DOHH2 (cell line): ENCODE measurements at regions not wholly inside any gene's neighbourhood (a gene's known extent, or its start where the extent isn't known, plus 50 kb on each side); places are given as distances from the start of the nearest gene placed in this dataset.

Experiments used
- H3F3A ChIP-seq: fragments of 200-600 bp; sonication (generic), shearing (Covaris generic); 2 replicates; pipeline ENCODE4 v1.6.0; 2016; ENCODE audit warnings: antibody characterized with exemption, mild to moderate bottlenecking; ENCODE audit not compliant: control insufficient read depth, insufficient read depth
- H3K27ac ChIP-seq: fragments of 200-600 bp; sonication (generic); 2 replicates; pipeline ENCODE4 v1.5.1; 2014; ENCODE audit warnings: low read depth, mild to moderate bottlenecking, low read length, moderate library complexity
- H3K27me3 ChIP-seq: fragments of 200-600 bp; sonication (generic); 2 replicates; pipeline ENCODE4 v1.6.1; 2014; ENCODE audit warnings: mild to moderate bottlenecking, low read length, mixed read lengths; ENCODE audit not compliant: control insufficient read depth
- H3K36me3 ChIP-seq: fragments of 200-600 bp; sonication (generic); 2 replicates; pipeline ENCODE4 v1.6.1; 2014; ENCODE audit warnings: mild to moderate bottlenecking, low read length, moderate library complexity, mixed read lengths; ENCODE audit not compliant: control insufficient read depth
- H3K4me1 ChIP-seq: fragments of 200-600 bp; sonication (generic); 2 replicates; pipeline ENCODE4 v1.6.1; 2014; ENCODE audit warnings: mild to moderate bottlenecking, low read length, mixed read lengths; ENCODE audit not compliant: control insufficient read depth
- H3K4me2 ChIP-seq: fragments of 200-600 bp; sonication (generic); 2 replicates; pipeline ENCODE4 v1.6.0; 2014; ENCODE audit warnings: mild to moderate bottlenecking, low read length, moderate library complexity
- H3K4me3 ChIP-seq: fragments of 200-600 bp; sonication (generic); 2 replicates; pipeline ENCODE4 v1.5.1; 2014; ENCODE audit warnings: mild to moderate bottlenecking, low read length, mixed read lengths
- H3K79me2 ChIP-seq: fragments of 200-600 bp; sonication (generic); 2 replicates; pipeline ENCODE4 v1.6.1; 2014; ENCODE audit warnings: mild to moderate bottlenecking, low read length, mixed read lengths; ENCODE audit not compliant: control insufficient read depth
- H3K9me2 ChIP-seq: fragments of 200-600 bp; sonication (generic); replicated peaks from 2 replicates; pipeline ENCODE4 v1.6.1; 2014; ENCODE audit warnings: mild to moderate bottlenecking, low read length, mixed read lengths; ENCODE audit not compliant: control insufficient read depth
- H3K9me3 ChIP-seq: fragments of 200-600 bp; sonication (generic); 2 replicates; pipeline ENCODE4 v1.6.1; 2014; ENCODE audit warnings: antibody characterized with exemption, low read length, mixed read lengths; ENCODE audit not compliant: control insufficient read depth, insufficient read depth
- H4K20me1 ChIP-seq: fragments of 200-600 bp; sonication (generic); 2 replicates; pipeline ENCODE4 v1.6.0; 2014; ENCODE audit warnings: low read depth, mild to moderate bottlenecking, antibody characterized with exemption, low read length, moderate library complexity; ENCODE audit not compliant: control insufficient read depth, insufficient read depth
- EZH2phosphoT487 ChIP-seq: fragments of 200-600 bp; sonication (generic); IDR thresholded peaks from 2 replicates; pipeline ENCODE4 v1.6.1; 2017; ENCODE audit warnings: borderline replicate concordance, mild to moderate bottlenecking, antibody characterized with exemption, low read length, moderate library complexity, mixed read lengths
- TF ChIP-seq, protein P1 (sequence below): fragments of 200-600 bp; sonication (generic); IDR thresholded peaks from one replicate; pipeline ENCODE4 v1.5.1; 2014; ENCODE audit warnings: antibody characterized with exemption, mild to moderate bottlenecking, low read depth, low read length; ENCODE audit not compliant: poor library complexity, severe bottlenecking

DNA sequence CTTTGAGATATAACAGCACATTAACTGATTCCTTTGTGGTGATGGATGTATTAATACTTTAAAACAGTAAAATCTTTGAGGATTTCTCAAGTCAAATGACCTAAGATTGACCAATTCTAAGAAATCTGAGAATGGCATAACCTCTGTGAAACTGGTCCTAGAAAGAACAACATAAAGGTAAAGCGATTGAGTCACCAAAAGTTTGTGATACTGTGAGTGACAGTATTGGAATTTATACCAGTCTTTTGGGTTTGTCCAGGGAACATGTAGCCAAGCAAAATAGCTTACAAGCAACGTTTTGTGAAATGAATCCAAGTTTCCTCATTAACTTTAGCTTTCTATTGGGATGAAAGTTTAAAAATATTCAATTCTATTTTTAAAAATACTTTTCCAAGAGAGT lies 157.4 kb upstream of the TMEM196 start:
- Histone ChIP-seq H3K9me2 (no peaks in the 10 kb centered on the region), H3F3A (no peaks in the 10 kb centered on the region), H3K4me1 (no peaks in the 10 kb centered on the region), H3K79me2 (no peaks in the 10 kb centered on the region), H3K4me2 (no peak overlapping the region), H3K27ac (no peak overlapping the region), H3K27me3 (0 out of 2 replicates have a peak, but pooled peaks cover 6% of the 10 kb centered on the region), H4K20me1 (no peaks in the 10 kb centered on the region), H3K9me3 (no peaks in the 10 kb centered on the region), H3K4me3 (no peak overlapping the region), H3K36me3 (no peaks in the 10 kb centered on the region)
- no peak for TF ChIP-seq EZH2phosphoT487
- TF ChIP-seq, protein P1, sequence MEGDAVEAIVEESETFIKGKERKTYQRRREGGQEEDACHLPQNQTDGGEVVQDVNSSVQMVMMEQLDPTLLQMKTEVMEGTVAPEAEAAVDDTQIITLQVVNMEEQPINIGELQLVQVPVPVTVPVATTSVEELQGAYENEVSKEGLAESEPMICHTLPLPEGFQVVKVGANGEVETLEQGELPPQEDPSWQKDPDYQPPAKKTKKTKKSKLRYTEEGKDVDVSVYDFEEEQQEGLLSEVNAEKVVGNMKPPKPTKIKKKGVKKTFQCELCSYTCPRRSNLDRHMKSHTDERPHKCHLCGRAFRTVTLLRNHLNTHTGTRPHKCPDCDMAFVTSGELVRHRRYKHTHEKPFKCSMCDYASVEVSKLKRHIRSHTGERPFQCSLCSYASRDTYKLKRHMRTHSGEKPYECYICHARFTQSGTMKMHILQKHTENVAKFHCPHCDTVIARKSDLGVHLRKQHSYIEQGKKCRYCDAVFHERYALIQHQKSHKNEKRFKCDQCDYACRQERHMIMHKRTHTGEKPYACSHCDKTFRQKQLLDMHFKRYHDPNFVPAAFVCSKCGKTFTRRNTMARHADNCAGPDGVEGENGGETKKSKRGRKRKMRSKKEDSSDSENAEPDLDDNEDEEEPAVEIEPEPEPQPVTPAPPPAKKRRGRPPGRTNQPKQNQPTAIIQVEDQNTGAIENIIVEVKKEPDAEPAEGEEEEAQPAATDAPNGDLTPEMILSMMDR, result no peak

DNA sequence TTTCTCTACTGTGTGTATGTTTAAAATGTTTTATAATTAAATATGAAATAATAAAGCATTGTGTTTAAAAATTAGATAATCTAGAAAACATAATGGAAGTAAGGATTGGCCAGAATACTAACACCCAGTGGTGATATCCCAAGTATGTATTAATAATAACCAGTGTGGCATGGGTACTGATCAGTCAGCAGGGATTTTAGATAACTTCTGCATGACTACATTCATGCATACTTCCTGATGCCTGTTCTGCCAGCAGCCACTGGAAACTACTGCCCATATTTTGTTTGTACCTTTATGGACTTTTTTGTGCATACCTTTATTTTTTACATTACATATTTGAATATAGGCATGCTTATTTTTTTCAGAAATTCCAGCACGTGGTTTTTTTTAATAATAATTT lies 156.6 kb upstream of the TMEM196 start:
- Histone ChIP-seq H4K20me1 (no peaks in the 10 kb centered on the region), H3K4me2 (no peak overlapping the region), H3K9me2 (no peaks in the 10 kb centered on the region), H3F3A (no peaks in the 10 kb centered on the region), H3K4me1 (no peaks in the 10 kb centered on the region), H3K79me2 (no peaks in the 10 kb centered on the region), H3K36me3 (no peaks in the 10 kb centered on the region), H3K27me3 (0 out of 2 replicates have a peak, but pooled peaks cover 6% of the 10 kb centered on the region), H3K4me3 (no peak overlapping the region), H3K27ac (no peak overlapping the region), H3K9me3 (no peaks in the 10 kb centered on the region)
- TF ChIP-seq, protein P1, result no peak
- TF ChIP-seq EZH2phosphoT487, result no peak

DNA sequence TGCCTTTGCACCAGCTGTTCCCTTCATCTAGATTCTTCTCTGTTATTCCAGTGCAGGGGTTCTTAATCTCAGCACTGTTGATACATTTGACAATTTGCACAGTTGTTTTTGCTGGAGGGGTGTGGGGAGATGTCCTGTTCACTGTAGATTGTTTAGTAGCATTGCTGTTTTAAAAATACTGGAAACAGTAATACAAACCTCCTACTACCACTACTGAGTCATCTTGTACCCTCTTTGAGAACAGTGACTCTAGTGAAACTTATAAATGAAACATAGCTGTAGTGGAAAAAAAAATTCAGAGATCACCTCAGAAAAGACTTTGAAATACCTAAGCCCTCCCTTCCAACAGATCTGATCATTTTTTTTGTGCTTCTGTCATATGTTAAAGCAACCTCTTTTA lies 154.8 kb upstream of the TMEM196 start:
- no peaks in the 10 kb centered on the region for H3K4me1 ChIP-seq
- H3K4me2 ChIP-seq, result no peak overlapping the region
- no peaks in the 10 kb centered on the region for H4K20me1 ChIP-seq
- H3K4me3 ChIP-seq, result no peak overlapping the region
- TF ChIP-seq, protein P1, result no peak
- TF ChIP-seq EZH2phosphoT487, result no peak
- H3K9me3 ChIP-seq, result no peaks in the 10 kb centered on the region
- no peak overlapping the region for H3K27ac ChIP-seq
- H3K36me3 ChIP-seq, result no peaks in the 10 kb centered on the region
- H3K27me3 ChIP-seq, result 0 out of 2 replicates have a peak, but pooled peaks cover 6% of the 10 kb centered on the region
- H3K9me2 ChIP-seq, result no peaks in the 10 kb centered on the region
- no peaks in the 10 kb centered on the region for H3K79me2 ChIP-seq
- H3F3A ChIP-seq, result no peaks in the 10 kb centered on the region

DNA sequence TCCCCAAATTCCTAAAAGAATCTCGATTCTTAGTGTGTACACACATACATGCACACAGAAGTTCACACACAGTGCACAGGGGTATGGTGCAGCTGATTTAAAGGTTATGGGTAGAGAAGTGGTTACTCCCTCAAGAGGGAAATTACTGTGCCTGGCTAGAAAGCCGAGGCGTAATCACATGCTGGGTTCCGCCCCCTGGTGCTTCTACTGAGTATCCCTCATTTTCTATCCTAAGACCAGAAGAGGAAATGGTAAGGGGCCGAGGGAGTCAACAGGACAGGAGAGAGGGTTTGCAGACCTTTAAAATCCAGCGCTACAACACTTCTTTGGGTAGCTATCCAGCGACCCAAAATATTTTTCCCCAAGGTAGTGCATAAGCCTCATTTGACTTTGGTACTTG lies 147.3 kb upstream of the TMEM196 start:
- Histone ChIP-seq H3K79me2 (no peaks in the 10 kb centered on the region), H3F3A (no peaks in the 10 kb centered on the region), H3K27me3 (no peaks in the 10 kb centered on the region), H3K9me2 (no peaks in the 10 kb centered on the region), H3K36me3 (no peaks in the 10 kb centered on the region), H3K4me3 (no peak overlapping the region), H3K27ac (no peak overlapping the region), H3K4me2 (no peak overlapping the region), H3K9me3 (no peaks in the 10 kb centered on the region), H3K4me1 (no peaks in the 10 kb centered on the region), H4K20me1 (no peaks in the 10 kb centered on the region)
- no peak for TF ChIP-seq EZH2phosphoT487
- TF ChIP-seq, protein P1, result no peak
